ENCODE measurements at regions not wholly inside any gene's neighbourhood (a gene's known extent, or its start where the extent isn't known, plus 50 kb on each side); places are given as distances from the start of the nearest gene placed in this dataset.

DNA sequence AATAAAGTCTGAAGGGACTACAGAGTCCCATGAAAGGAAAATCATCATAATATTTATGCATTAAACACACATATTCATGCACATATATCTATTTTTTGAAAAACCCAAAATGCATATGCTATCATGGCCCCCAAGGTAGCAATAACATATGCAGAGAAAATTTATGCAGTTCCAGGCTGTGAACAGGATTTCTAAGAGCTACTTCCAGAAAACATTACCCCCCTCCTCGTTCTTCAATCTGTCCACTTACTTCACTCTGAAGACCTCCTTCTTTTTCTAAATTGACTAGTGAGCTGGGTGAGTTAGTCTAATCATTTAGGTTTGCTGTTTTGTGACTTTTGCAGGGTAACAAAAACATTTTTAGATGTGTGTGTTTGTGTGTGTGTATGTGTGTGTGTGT is 376.4 kb upstream of the ZEB2 start:
- Histone ChIP-seq H3K36me3 (replicated peaks in 1 of 2) (no peaks in the 10 kb centered on the region), H3K9me3 (replicated peaks in 1 of 3) (no peaks in the 10 kb centered on the region), H3K4me1 (replicated peaks in 1 of 2) (no peaks in the 10 kb centered on the region), H3K27me3 (no peaks in the 10 kb centered on the region), H3K27ac (no peak overlapping the region), H3K4me3 (no peak overlapping the region)
- intact Hi-C loops (cut with DNase I), result no loop called here
- TF ChIP-seq POLR2A (IDR thresholded peaks at IDR 0.05), result no peak
- TF ChIP-seq CTCF (IDR thresholded peaks at IDR 0.05), result no peak
- no peak for DNase-seq
- WGBS, 4 donors, result 71 to 81% (median 77%) methylated on average over 1 of the region's 1 CpG

GRCh38 chr2:144894612-144895599 is 375.0 kb upstream of the ZEB2 start:
- intact Hi-C loops (cut with DNase I), result no loop called here
- 81 to 84% (median 83%) methylated on average over 8 of the region's 8 CpGs for WGBS, 4 donors
- no peak for DNase-seq
- Histone ChIP-seq H3K4me1 (replicated peaks in 1 of 2) (no peaks in the 10 kb centered on the region), H3K27ac (no peak overlapping the region), H3K36me3 (replicated peaks in 1 of 2) (no peaks in the 10 kb centered on the region), H3K27me3 (no peaks in the 10 kb centered on the region), H3K9me3 (replicated peaks in 1 of 3) (no peaks in the 10 kb centered on the region), H3K4me3 (no peak overlapping the region)
- TF ChIP-seq POLR2A (IDR thresholded peaks at IDR 0.05) (no peak), CTCF (IDR thresholded peaks at IDR 0.05) (no peak)

- H3K4me1 ChIP-seq (replicated peaks in 1 of 2), result no peaks in the 10 kb centered on the region
- WGBS, 4 donors, result 88 to 96% (median 91%) methylated on average over 4 of the region's 4 CpGs
- no peaks in the 10 kb centered on the region for H3K9me3 ChIP-seq (replicated peaks in 1 of 3)
- H3K4me3 ChIP-seq, result no peak overlapping the region
- no peak for DNase-seq
- H3K36me3 ChIP-seq (replicated peaks in 1 of 2), result no peaks in the 10 kb centered on the region
- intact Hi-C loops (cut with DNase I), result no loop called here
- TF ChIP-seq POLR2A (IDR thresholded peaks at IDR 0.05), result no peak
- no peak for TF ChIP-seq CTCF (IDR thresholded peaks at IDR 0.05)
- H3K27me3 ChIP-seq, result no peaks in the 10 kb centered on the region
- H3K27ac ChIP-seq, result no peak overlapping the region
Measured at GRCh38 chr2:144893464-144893863, 373.5 kb upstream of the ZEB2 start.

DNA sequence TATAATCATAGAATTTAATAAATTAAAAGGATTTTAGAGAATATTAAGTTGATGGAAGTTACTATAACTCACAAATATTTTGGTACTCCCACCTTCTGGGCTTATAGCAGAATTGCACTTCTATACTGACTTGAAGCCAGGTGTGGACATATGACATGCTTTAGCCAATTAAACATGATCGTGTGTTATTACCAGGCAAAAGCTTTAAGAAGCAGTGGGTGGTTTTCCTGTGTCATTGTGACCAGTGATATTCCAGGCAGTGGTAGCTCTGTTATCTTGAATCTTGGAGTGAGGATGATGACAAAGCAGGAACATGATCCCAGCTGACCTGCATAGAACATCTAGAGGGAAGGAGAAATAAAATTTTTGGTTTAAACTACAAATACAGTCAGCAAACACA is 370.9 kb upstream of the ZEB2 start:
- DNase-seq, result no peak
- Histone ChIP-seq H3K27me3 (no peaks in the 10 kb centered on the region), H3K4me1 (replicated peaks in 1 of 2) (no peaks in the 10 kb centered on the region), H3K4me3 (no peak overlapping the region), H3K27ac (no peak overlapping the region), H3K9me3 (replicated peaks in 1 of 3) (no peaks in the 10 kb centered on the region), H3K36me3 (replicated peaks in 1 of 2) (no peaks in the 10 kb centered on the region)
- intact Hi-C loops (cut with DNase I), result no loop called here
- TF ChIP-seq CTCF (IDR thresholded peaks at IDR 0.05) (peak in 3 of 6 experiments; percentile 4 to 15 (median 9)), POLR2A (IDR thresholded peaks at IDR 0.05) (no peak)
- WGBS, 4 donors, result 46 to 61% (median 50%) methylated on average over 1 of the region's 1 CpG
